Left forelimb (tissue), 1 donor: ENCODE measurements at regions not wholly inside any gene's neighbourhood (a gene's known extent, or its start where the extent isn't known, plus 50 kb on each side); places are given as distances from the start of the nearest gene placed in this dataset.

Source experiments
- DNase-seq: peaks from one replicate; pipeline ENCODE4 v3.0.0-alpha.2; 2018; ENCODE audit warnings: low spot score

- no peak for DNase-seq
These were observed 237.0 kb upstream of the SLC14A2 start for GRCh38 chr18:45378308-45378707.

DNA sequence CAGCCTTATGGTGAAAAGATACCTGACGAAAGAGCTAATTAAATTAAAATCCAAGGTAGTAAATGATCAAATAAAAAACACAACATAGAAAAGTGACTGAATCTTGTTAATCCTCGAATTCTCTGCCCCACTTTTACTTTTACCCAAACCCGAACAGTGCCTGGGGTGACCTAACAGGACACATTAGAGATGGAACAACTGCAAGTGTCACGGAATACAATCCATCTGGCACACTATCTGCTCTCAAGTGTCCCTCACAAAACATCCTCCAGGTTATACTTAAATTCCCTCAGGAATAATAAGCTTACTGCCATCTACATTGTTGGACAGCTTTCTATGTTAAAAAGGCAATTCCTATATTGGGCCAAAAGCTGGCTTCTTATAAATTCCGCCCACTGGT lies 236.3 kb upstream of the SLC14A2 start:
- DNase-seq = no peak

- DNase-seq = no peak
These were observed 235.4 kb upstream of the SLC14A2 start for GRCh38 chr18:45379903-45380302.

- DNase-seq = no peak
These were observed 234.0 kb upstream of the SLC14A2 start for GRCh38 chr18:45381282-45381681.

GRCh38 chr18:45383228-45383627 lies 232.0 kb upstream of the SLC14A2 start:
- no peak for DNase-seq

- DNase-seq = peak; percentile 79
These were observed 230.9 kb upstream of the SLC14A2 start for GRCh38 chr18:45384137-45384961.

DNA sequence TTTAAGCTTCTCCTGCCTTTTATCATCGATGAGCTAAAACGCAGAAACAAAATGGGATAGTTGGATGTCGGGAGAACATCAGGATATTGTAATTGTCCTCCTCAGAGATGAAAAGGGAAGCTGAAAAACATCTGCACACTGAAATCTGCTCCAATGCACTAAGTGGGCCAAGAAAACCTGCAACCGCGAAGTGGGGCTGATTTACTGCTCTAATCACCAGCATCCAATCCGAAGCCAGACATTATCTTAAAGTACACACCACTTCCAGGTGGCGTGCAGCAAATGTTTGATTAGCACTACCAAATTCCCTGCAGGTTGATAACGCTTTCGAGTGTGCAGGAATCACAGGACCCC lies 230.3 kb upstream of the SLC14A2 start:
- no peak for DNase-seq

- no peak for DNase-seq
These were observed 229.1 kb upstream of the SLC14A2 start for GRCh38 chr18:45386041-45386655.

DNA sequence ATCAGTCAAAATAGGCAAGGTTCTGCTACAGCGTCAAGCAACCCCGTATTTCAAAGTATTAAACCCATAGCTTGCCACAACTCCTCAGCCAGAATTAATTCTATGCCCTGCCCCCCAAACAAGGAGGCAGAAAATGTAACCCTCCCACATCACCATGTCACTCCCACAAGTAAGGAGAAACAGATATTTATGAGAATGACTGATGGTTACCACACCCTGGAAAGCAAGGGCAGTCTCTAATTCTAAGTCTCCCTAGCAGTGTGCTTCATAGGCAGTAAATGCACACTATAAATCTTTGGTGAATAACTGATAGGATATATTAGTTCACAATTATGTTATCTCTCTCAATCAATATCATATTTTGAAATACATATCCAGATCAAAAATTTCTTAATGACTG lies 228.0 kb upstream of the SLC14A2 start:
- DNase-seq = no peak

DNA sequence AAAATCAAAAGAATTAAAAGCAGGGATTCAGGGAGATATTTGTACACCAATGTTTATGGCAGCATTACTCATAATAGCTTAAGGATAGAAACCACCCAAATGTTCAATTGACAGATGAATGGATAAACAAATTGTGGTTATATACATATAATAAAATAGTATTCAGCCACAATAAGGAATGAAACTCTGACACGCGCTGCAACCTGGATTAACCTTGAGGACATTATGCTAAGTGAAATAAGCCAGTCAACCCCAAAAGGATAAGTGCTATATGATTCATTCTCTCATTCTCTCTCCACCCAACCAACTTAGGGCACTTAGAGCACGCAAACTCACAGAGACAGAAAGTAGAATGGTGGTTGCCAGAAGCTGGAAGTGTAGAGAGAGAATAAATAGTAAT lies 216.8 kb upstream of the SLC14A2 start:
- no peak for DNase-seq

- no peak for DNase-seq
These were observed 216.1 kb upstream of the SLC14A2 start for GRCh38 chr18:45399146-45399545.

DNA sequence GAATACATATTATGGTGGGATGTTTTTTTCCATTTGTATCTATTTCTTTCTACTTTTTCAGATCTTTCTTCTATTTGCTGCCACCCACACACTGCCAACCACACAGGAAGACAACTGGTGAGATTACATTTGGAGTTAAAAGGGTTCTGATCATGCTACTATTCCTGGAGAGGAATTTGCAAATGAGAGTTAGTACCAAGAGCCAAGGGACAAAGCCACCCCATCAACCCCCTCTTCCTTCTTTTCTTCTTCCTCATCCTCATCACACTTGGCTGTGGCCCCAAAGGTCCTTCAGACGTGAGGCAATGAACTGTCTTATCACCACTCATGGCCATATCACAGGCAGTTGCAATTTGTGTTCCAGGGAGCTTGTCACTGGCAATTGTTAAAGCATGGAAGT lies 215.6 kb upstream of the SLC14A2 start:
- no peak for DNase-seq

DNA sequence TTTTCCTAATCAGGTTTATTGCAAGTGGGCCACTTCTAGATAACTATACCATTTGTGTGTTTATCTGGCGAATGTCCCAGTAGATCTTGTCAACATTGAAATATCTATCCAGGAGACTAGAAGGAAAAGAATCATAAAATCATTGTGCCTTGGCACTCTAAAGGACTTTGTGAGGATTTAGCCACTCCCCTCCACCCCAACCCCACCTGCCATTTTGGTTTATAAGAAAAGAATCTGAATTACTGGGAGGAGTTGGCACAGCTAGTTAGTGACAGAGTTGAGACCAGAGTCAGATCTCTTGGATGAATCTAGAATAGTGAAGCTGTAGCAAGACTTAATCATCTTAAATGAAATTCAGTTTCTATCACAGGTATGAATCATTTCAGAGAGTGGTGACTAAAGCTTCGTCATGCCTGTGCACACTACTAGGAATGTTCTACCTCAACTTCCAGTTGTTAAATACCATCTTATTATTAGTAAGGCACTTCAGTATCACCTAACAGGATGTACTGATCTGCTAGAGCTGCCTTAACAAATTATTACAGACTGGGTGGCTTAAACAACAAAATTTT lies 212.7 kb upstream of the SLC14A2 start:
- DNase-seq = no peak

GRCh38 chr18:45403341-45404049 lies 211.8 kb upstream of the SLC14A2 start:
- no peak for DNase-seq

DNA sequence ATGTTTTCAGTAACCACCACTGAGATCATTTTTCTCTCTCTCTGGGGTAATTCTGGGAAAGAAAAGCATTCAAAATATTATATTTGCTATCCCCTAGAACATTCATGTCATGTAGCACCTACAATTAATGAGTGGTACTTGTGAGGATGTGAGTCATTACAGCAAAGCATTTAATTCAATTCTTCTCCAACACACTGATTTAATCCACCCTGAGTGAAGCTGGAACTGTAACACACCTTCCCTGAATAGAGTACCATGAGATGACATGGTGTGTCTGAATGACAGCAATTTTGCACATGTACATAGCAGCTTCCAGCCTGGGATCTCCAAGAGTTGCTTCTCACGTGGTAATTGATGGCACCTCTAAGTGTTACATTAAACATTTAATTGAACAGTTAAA lies 207.1 kb upstream of the SLC14A2 start:
- DNase-seq = no peak

- no peak for DNase-seq
These were observed 205.3 kb upstream of the SLC14A2 start for GRCh38 chr18:45409971-45410370.

DNA sequence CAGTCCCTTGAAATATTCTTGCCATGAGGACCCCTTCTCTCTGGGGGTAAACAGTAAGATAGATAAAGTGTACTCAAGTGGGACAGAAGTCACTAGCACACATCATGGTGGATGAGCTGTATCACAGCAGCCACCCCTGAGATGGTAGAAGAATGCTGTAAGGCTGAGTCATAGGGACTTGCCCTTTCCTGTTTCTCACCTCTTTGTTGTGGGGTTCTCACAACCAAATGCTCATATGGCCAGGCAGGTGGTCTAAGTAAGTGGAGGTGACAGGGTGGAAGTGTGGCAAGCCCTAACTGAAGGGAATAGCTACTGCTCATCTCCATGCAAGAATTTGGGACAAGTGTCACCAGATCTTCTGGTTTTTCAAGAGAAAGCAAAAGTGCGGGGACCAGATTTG lies 202.7 kb upstream of the SLC14A2 start:
- no peak for DNase-seq

DNA sequence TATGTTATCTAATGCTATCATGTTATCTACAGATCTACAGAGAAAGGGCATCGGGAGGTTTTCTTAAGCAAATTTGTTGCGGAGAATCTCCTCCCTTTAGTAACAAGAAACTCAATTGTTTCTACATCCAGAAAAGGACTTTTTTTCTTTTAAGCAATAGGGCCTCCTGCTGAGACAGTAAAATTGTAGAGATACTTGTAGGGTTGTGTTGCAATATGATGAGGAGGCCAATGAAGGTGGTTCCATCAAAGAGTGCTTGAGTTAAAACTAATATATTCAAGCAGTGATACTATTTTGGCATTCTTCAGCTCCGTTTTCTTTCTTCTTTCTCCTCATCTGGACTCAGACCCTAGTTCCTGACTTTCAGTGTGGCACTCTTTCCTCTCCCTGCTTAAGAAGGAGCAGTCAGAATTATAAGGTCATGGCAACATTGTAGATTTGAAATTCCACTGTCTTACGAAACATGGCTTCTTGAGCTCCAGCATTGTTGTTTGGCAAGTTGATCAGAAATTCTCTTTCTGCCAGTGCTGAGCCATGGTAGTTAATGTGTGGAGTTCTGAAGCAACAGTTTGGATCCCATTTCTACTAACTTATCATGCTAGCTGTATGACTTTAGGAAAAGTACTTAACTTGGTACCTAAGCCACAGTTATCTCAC lies 202.0 kb upstream of the SLC14A2 start:
- no peak for DNase-seq

DNA sequence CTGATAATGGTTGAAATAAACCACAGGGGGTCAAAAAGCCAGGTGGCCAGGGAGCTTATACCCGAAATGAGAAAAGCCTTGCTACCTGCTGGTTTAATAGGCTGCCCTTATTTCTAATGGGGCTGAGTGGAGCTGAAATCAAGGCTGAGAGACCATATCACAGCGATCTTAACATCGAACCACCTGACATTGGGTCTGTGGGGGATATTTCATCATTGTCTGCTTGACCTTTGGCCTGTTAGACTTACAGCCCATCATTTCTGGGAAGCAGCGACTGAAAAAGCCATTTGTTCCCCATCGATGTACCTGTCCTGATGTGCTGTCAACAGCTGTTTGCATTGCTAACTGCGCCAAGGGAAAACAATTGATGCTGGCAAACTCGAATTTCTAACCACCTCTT lies 199.7 kb upstream of the SLC14A2 start:
- DNase-seq = no peak

DNA sequence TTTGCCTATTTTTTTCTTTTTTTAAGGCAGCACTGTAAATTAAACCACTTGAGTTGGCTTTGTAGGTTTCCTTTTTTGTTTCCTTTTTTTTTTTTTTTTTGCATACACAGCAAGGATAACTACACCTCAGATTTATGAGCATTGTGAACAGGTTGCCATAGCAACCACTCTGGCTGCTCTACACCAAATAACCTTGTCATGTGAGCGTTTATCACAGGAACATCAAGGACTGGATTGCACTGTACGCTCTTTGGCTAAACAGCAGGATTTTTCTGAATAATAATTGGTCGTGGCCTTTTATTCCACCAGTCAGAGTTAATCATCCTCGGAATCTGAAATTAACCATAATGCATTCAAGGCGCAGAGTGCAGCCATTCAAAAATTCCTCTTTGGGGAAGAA lies 199.1 kb upstream of the SLC14A2 start:
- no peak for DNase-seq

DNA sequence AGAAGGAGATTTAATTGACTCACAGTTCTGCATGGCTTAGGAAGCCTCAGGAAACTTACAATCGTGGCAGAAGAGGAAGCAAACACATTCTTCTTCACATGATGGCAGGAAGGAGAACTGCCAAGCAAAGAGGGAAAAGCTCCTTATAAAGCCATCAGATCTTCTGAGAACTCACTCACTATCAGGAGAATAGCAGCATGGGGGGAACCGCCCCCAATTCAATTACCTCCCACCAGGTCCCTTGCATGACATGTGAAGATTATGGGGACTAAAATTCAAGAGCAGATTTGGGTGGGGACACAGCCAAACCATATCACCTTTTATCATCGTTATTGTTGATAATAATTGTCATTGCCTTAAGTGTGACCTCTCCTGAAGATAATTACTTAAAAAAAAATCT lies 197.9 kb upstream of the SLC14A2 start:
- DNase-seq = no peak

GRCh38 chr18:45423659-45424058 lies 191.6 kb upstream of the SLC14A2 start:
- DNase-seq = no peak
